HL-60 (cell line): ENCODE measurements at regions not wholly inside any gene's neighbourhood (a gene's known extent, or its start where the extent isn't known, plus 50 kb on each side); places are given as distances from the start of the nearest gene placed in this dataset.

Experiments used
- DNase-seq, 2 experiments: peaks; one replicate each; pipeline ENCODE4 v3.0.0-alpha.2; 2010 to 2020; ENCODE audit warnings: low read depth in 1 of 2, low spot score in 1 of 2
- H3K27ac ChIP-seq: fragments of 250-450 bp; sonication (Bioruptor Pico); replicated peaks from 2 replicates; pipeline ENCODE4 v1.5.1; 2020; ENCODE audit warnings: mild to moderate bottlenecking, moderate library complexity
- H3K27me3 ChIP-seq: fragments of 250-450 bp; sonication (Bioruptor Pico); 2 replicates; pipeline ENCODE4 v1.5.1; 2021; ENCODE audit warnings: mild to moderate bottlenecking, moderate library complexity; ENCODE audit not compliant: insufficient read depth, poor library complexity, severe bottlenecking
- H3K4me3 ChIP-seq: replicated peaks from 2 replicates; pipeline ENCODE4 v1.5.1; 2011; ENCODE audit warnings: mild to moderate bottlenecking, control low read depth, low read length; ENCODE audit not compliant: insufficient read depth
- CTCF ChIP-seq: IDR thresholded peaks from one replicate; pipeline ENCODE4 v1.5.1; 2011; ENCODE audit warnings: low read length, control low read depth, inconsistent platforms; ENCODE audit not compliant: insufficient read depth
- GABPA ChIP-seq: IDR thresholded peaks from 2 replicates; pipeline ENCODE4 v1.6.1; 2012; ENCODE audit warnings: low read depth
- POLR2AphosphoS5 ChIP-seq: IDR thresholded peaks from 2 replicates; pipeline ENCODE4 v1.6.1; 2012; ENCODE audit warnings: low read depth
- REST ChIP-seq: IDR thresholded peaks from 2 replicates; pipeline ENCODE4 v1.6.1; 2012; ENCODE audit warnings: low read depth; ENCODE audit not compliant: insufficient replicate concordance
- SPI1 ChIP-seq: IDR thresholded peaks from 2 replicates; pipeline ENCODE4 v1.6.1; 2012; ENCODE audit warnings: low read depth, mild to moderate bottlenecking, borderline replicate concordance

GRCh38 chr2:118524911-118525310 is 322.5 kb downstream of the EN1 start:
- Histone ChIP-seq H3K27me3 (no peaks in the 10 kb centered on the region), H3K4me3 (no peak overlapping the region), H3K27ac (no peak overlapping the region)
- no peak for DNase-seq
- TF ChIP-seq CTCF (no peak), POLR2AphosphoS5 (no peak), GABPA (no peak), SPI1 (no peak), REST (no peak)

- TF ChIP-seq CTCF (no peak), POLR2AphosphoS5 (no peak), GABPA (no peak), REST (no peak), SPI1 (no peak)
- no peaks in the 10 kb centered on the region for H3K27me3 ChIP-seq
- no peak for DNase-seq
- H3K4me3 ChIP-seq, result no peak overlapping the region
- H3K27ac ChIP-seq, result no peak overlapping the region
Observed at GRCh38 chr2:118523761-118524160, 323.7 kb downstream of the EN1 start.

- Histone ChIP-seq H3K27ac (no peak overlapping the region), H3K27me3 (no peaks in the 10 kb centered on the region), H3K4me3 (no peak overlapping the region)
- no peak for TF ChIP-seq SPI1
- no peak for TF ChIP-seq REST
- TF ChIP-seq POLR2AphosphoS5, result no peak
- no peak for TF ChIP-seq GABPA
- DNase-seq, result no peak
Observed at GRCh38 chr2:118521960-118522359, 325.5 kb downstream of the EN1 start.

GRCh38 chr2:118521272-118521671 is 326.2 kb downstream of the EN1 start:
- no peak for TF ChIP-seq SPI1
- no peak for TF ChIP-seq POLR2AphosphoS5
- TF ChIP-seq CTCF, result no peak
- TF ChIP-seq GABPA, result no peak
- TF ChIP-seq REST, result no peak
- no peak overlapping the region for H3K27ac ChIP-seq
- no peak overlapping the region for H3K4me3 ChIP-seq
- no peak for DNase-seq
- no peaks in the 10 kb centered on the region for H3K27me3 ChIP-seq
